ENCODE measurements at regions not wholly inside any gene's neighbourhood (a gene's known extent, or its start where the extent isn't known, plus 50 kb on each side); places are given as distances from the start of the nearest gene placed in this dataset.

DNA sequence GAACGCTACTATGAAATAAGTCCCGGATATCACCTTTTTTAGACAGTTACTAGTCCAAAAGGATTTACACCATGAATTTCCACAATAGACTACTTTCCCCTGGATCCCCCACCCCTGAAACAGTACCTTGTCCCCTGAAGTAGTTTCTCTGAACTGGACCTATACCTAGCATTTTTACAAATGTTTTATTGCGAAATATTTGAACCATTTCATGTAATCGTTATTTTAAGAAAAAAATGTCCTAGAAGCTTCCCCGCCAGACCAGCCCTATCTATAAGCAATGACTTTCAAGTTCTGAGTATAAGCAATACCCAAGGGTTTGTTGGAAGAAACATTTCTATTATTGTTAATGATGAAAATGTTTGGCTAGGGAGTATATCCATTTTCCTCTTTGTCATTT lies 517.8 kb upstream of the IGFBP7 start:
- Mint-ChIP-seq H3K27ac (ENCODE audit: unreplicated experiment) (no peak overlapping the region), H3K4me3 (ENCODE audit: unreplicated experiment) (no peak overlapping the region), H3K9me3 (ENCODE audit: unreplicated experiment) (no peaks in the 10 kb centered on the region), H3K36me3 (ENCODE audit: insufficient read depth, unreplicated experiment) (no peaks in the 10 kb centered on the region), H3K4me1 (ENCODE audit: low read depth, unreplicated experiment) (no peaks in the 10 kb centered on the region), H3K27me3 (ENCODE audit: insufficient read depth, unreplicated experiment) (peaks cover 3% of the 10 kb centered on the region)
- Histone ChIP-seq H3K4me3 (ENCODE audit: low read depth, low read length) (no peak overlapping the region), H3K9me3 (no peaks in the 10 kb centered on the region), H3K4me1 (no peaks in the 10 kb centered on the region), H3K27me3 (replicated peaks; ENCODE audit: control insufficient read depth, insufficient read depth, low read length) (no peaks in the 10 kb centered on the region), H3K36me3 (ENCODE audit: control insufficient read depth, insufficient read depth, low read length) (no peaks in the 10 kb centered on the region)
- no peak for DNase-seq
- ChIA-PET CTCF (no interaction called here), POLR2A (no interaction called here)
- intact Hi-C loops (cut with micrococcal nuclease; ENCODE audit: unreplicated experiment): no loop called here
- no TSS peak for BruUV-seq (replicated peaks)
- TF ChIP-seq CTCF (IDR thresholded peaks at IDR 0.05; ENCODE audit: insufficient read depth in 1 of 2, low read depth in 1 of 2, low read length in 1 of 2, severe bottlenecking in 1 of 2, unreplicated experiment in 1 of 2): no peak

GRCh38 chr4:57614257-57614932 lies 504.2 kb upstream of the IGFBP7 start:
- ChIA-PET POLR2A (no interaction called here), CTCF (interaction anchor here (1.0 kb wide), 1 partner anchor 16 kb away, joined by 3 read pairs; no protein-coding TSS in a partner anchor)
- Mint-ChIP-seq H3K27ac (ENCODE audit: unreplicated experiment) (no peak overlapping the region), H3K4me3 (ENCODE audit: unreplicated experiment) (no peak overlapping the region), H3K9me3 (ENCODE audit: unreplicated experiment) (no peaks in the 10 kb centered on the region), H3K27me3 (ENCODE audit: insufficient read depth, unreplicated experiment) (no peaks in the 10 kb centered on the region), H3K36me3 (ENCODE audit: insufficient read depth, unreplicated experiment) (no peaks in the 10 kb centered on the region), H3K4me1 (ENCODE audit: low read depth, unreplicated experiment) (no peaks in the 10 kb centered on the region)
- Histone ChIP-seq H3K9me3 (no peaks in the 10 kb centered on the region), H3K36me3 (ENCODE audit: control insufficient read depth, insufficient read depth, low read length) (no peaks in the 10 kb centered on the region), H3K4me3 (ENCODE audit: low read depth, low read length) (no peak overlapping the region), H3K27me3 (replicated peaks; ENCODE audit: control insufficient read depth, insufficient read depth, low read length) (no peaks in the 10 kb centered on the region), H3K4me1 (no peaks in the 10 kb centered on the region)
- DNase-seq: no peak
- intact Hi-C loops (cut with micrococcal nuclease; ENCODE audit: unreplicated experiment): no loop called here
- no TSS peak for BruUV-seq (replicated peaks)
- no peak for TF ChIP-seq CTCF (IDR thresholded peaks at IDR 0.05; ENCODE audit: insufficient read depth in 1 of 2, low read depth in 1 of 2, low read length in 1 of 2, severe bottlenecking in 1 of 2, unreplicated experiment in 1 of 2)

GRCh38 chr4:57612279-57612678 lies 502.1 kb upstream of the IGFBP7 start:
- POLR2A ChIA-PET: no interaction called here
- DNase-seq: peak in 1 of 2 experiments; percentile 12

More at GRCh38 chr4:57612279-57612678, 502.1 kb upstream of the IGFBP7 start:
- Mint-ChIP-seq H3K27ac (ENCODE audit: unreplicated experiment) (no peak overlapping the region), H3K4me1 (ENCODE audit: low read depth, unreplicated experiment) (peaks cover 10% of the 10 kb centered on the region), H3K4me3 (ENCODE audit: unreplicated experiment) (no peak overlapping the region), H3K36me3 (ENCODE audit: insufficient read depth, unreplicated experiment) (no peaks in the 10 kb centered on the region), H3K27me3 (ENCODE audit: insufficient read depth, unreplicated experiment) (no peaks in the 10 kb centered on the region), H3K9me3 (ENCODE audit: unreplicated experiment) (no peaks in the 10 kb centered on the region)
- H3K4me1 ChIP-seq: no peaks in the 10 kb centered on the region
- H3K27me3 ChIP-seq (replicated peaks; ENCODE audit: control insufficient read depth, insufficient read depth, low read length): no peaks in the 10 kb centered on the region
- no peaks in the 10 kb centered on the region for H3K9me3 ChIP-seq
- peak in 1 of 2 experiments; percentile 42 for TF ChIP-seq CTCF (IDR thresholded peaks at IDR 0.05; ENCODE audit: insufficient read depth in 1 of 2, low read depth in 1 of 2, low read length in 1 of 2, severe bottlenecking in 1 of 2, unreplicated experiment in 1 of 2)
- BruUV-seq (replicated peaks): no TSS peak
- intact Hi-C loops (cut with micrococcal nuclease; ENCODE audit: unreplicated experiment): no loop called here
- no peaks in the 10 kb centered on the region for H3K36me3 ChIP-seq (ENCODE audit: control insufficient read depth, insufficient read depth, low read length)
- CTCF ChIA-PET: no interaction called here
- no peak overlapping the region for H3K4me3 ChIP-seq (ENCODE audit: low read depth, low read length)

Measured in Caco-2 (cell line).